Prostate gland (tissue), 2 donors: ENCODE measurements at regions not wholly inside any gene's neighbourhood (a gene's known extent, or its start where the extent isn't known, plus 50 kb on each side); places are given as distances from the start of the nearest gene placed in this dataset.

Source experiments
- DNase-seq: peaks from one replicate; pipeline ENCODE4 v3.0.0-alpha.2; 2019; ENCODE audit warnings: low spot score
- H3K27ac ChIP-seq, 2 donors: fragments of 200-600 bp; sonication (generic); 2 replicates each; pipeline ENCODE4 v1.5.1; 2017 to 2019
- H3K27me3 ChIP-seq: fragments of 200-600 bp; sonication (generic); replicated peaks from 2 replicates; pipeline ENCODE4 v1.5.1; 2019; ENCODE audit not compliant: insufficient read depth
- H3K36me3 ChIP-seq, 2 donors: fragments of 200-600 bp; sonication (generic); 1 replicate in 1 of 2; 2 replicates in 1 of 2; pipeline versions ENCODE4 v1.5.1 to v1.8.1; 2017 to 2019
- H3K4me1 ChIP-seq: fragments of 200-600 bp; sonication (generic); replicated peaks from 2 replicates; pipeline ENCODE4 v1.5.1; 2019
- H3K4me3 ChIP-seq, 2 donors: fragments of 200-600 bp; sonication (generic); 2 replicates each; pipeline ENCODE4 v1.5.1; 2017 to 2019
- H3K9me3 ChIP-seq: fragments of 200-600 bp; sonication (generic); 2 replicates; pipeline ENCODE4 v1.5.1; 2017
- CTCF ChIP-seq, 4 experiments: fragments of 200-600 bp in 2 of 4; fragments of 450-650 bp in 2 of 4; sonication (generic) in 2 of 4; IDR thresholded peaks; 1 replicate in 3 of 4; 2 replicates in 1 of 4; pipeline ENCODE4 v1.5.1; 2016 to 2019; ENCODE audit warnings: antibody characterized with exemption in 4 of 4, mild to moderate bottlenecking in 2 of 4, moderate library complexity in 2 of 4
- POLR2A ChIP-seq: fragments of 450-650 bp; IDR thresholded peaks from one replicate; pipeline ENCODE4 v1.6.1; 2016; ENCODE audit warnings: antibody characterized with exemption, mild to moderate bottlenecking
- POLR2AphosphoS5 ChIP-seq: sonication (generic); formaldehyde crosslinking; IDR thresholded peaks from one replicate; pipeline ENCODE4 v1.6.1; 2017; ENCODE audit warnings: antibody characterized with exemption
- WGBS: methylation state at CpG from one replicate; pipeline ENCODE4 v1.1.5; 2018; 5-methylcytosine and 5-hydroxymethylcytosine counted together
- intact Hi-C: fragments of 100-400 bp; cut with DNase I; formaldehyde crosslinking; loops from one replicate; pipeline ENCODE4 v1.14.2; 2022

GRCh38 chr9:84411683-84412267 lies 71.2 kb upstream of the SLC28A3 start:
- Histone ChIP-seq H3K36me3 (no peaks in the 10 kb centered on the region), H3K4me1 (no peaks in the 10 kb centered on the region), H3K9me3 (no peaks in the 10 kb centered on the region), H3K4me3 (no peak overlapping the region), H3K27ac (no peak overlapping the region), H3K27me3 (no peaks in the 10 kb centered on the region)
- intact Hi-C loops = no loop called here
- TF ChIP-seq POLR2AphosphoS5 = no peak
- no peak for TF ChIP-seq CTCF (IDR thresholded peaks at IDR 0.05)
- TF ChIP-seq POLR2A = no peak
- DNase-seq = peak; percentile 19
- WGBS = 38% methylated on average over 6 of the region's 6 CpGs

- WGBS = 77% methylated on average over 4 of the region's 4 CpGs
- no peaks in the 10 kb centered on the region for H3K4me1 ChIP-seq
- no peak overlapping the region for H3K4me3 ChIP-seq
- DNase-seq = no peak
- H3K36me3 ChIP-seq = no peaks in the 10 kb centered on the region
- H3K27me3 ChIP-seq = no peaks in the 10 kb centered on the region
- intact Hi-C loops = no loop called here
- no peak for TF ChIP-seq CTCF (IDR thresholded peaks at IDR 0.05)
- no peak for TF ChIP-seq POLR2A
- TF ChIP-seq POLR2AphosphoS5 = no peak
- no peak overlapping the region for H3K27ac ChIP-seq
- no peaks in the 10 kb centered on the region for H3K9me3 ChIP-seq
Observed at GRCh38 chr9:84412654-84413053, 72.1 kb upstream of the SLC28A3 start.

- TF ChIP-seq CTCF (IDR thresholded peaks at IDR 0.05) (no peak), POLR2AphosphoS5 (no peak), POLR2A (no peak)
- H3K27ac ChIP-seq = no peak overlapping the region
- DNase-seq = no peak
- intact Hi-C loops = no loop called here
- no peaks in the 10 kb centered on the region for H3K9me3 ChIP-seq
- no peaks in the 10 kb centered on the region for H3K36me3 ChIP-seq
- no peaks in the 10 kb centered on the region for H3K4me1 ChIP-seq
- peaks cover 3% of the 10 kb centered on the region for H3K27me3 ChIP-seq
- WGBS = 91% methylated on average over 3 of the region's 3 CpGs
- no peak overlapping the region for H3K4me3 ChIP-seq
Observed at GRCh38 chr9:84413301-84413700, 72.7 kb upstream of the SLC28A3 start.

GRCh38 chr9:84419031-84419602 lies 78.6 kb upstream of the SLC28A3 start:
- Histone ChIP-seq H3K27me3 (peaks cover 10% of the 10 kb centered on the region), H3K4me3 (no peak overlapping the region), H3K27ac (no peak overlapping the region), H3K36me3 (no peaks in the 10 kb centered on the region), H3K9me3 (no peaks in the 10 kb centered on the region), H3K4me1 (no peaks in the 10 kb centered on the region)
- no peak for DNase-seq
- TF ChIP-seq POLR2A (no peak), CTCF (IDR thresholded peaks at IDR 0.05) (no peak), POLR2AphosphoS5 (no peak)
- intact Hi-C loops = no loop called here
- 45% methylated on average over 2 of the region's 2 CpGs for WGBS

GRCh38 chr9:84424931-84425330 lies 84.4 kb upstream of the SLC28A3 start:
- Histone ChIP-seq H3K4me3 (no peak overlapping the region), H3K9me3 (no peaks in the 10 kb centered on the region), H3K36me3 (no peaks in the 10 kb centered on the region), H3K4me1 (no peaks in the 10 kb centered on the region), H3K27me3 (peaks cover under 1% of the 10 kb centered on the region), H3K27ac (no peak overlapping the region)
- DNase-seq = no peak
- intact Hi-C loops = no loop called here
- 24% methylated on average over 2 of the region's 2 CpGs for WGBS
- TF ChIP-seq POLR2AphosphoS5 (no peak), POLR2A (no peak), CTCF (IDR thresholded peaks at IDR 0.05) (no peak)
